DND-41 (cell line): ENCODE measurements at regions not wholly inside any gene's neighbourhood (a gene's known extent, or its start where the extent isn't known, plus 50 kb on each side); places are given as distances from the start of the nearest gene placed in this dataset.

ENCODE experiments used
- CTCF ChIP-seq: IDR thresholded peaks from 2 replicates; pipeline ENCODE4 v1.5.1; 2012; ENCODE audit warnings: borderline replicate concordance, low read length, moderate library complexity, mild to moderate bottlenecking; ENCODE audit not compliant: poor library complexity, severe bottlenecking; ENCODE audit errors: extremely low read depth
- EZH2 ChIP-seq: IDR thresholded peaks from 3 replicates; pipeline ENCODE4 v1.6.1; 2012; ENCODE audit warnings: borderline replicate concordance, low read depth, mild to moderate bottlenecking, moderate library complexity, low read length, inconsistent platforms; ENCODE audit not compliant: severe bottlenecking

GRCh38 chr10:61839916-61840315 lies 61.6 kb upstream of the ARID5B start:
- TF ChIP-seq CTCF (no peak), EZH2 (no peak)
